ENCODE measurements at regions not wholly inside any gene's neighbourhood (a gene's known extent, or its start where the extent isn't known, plus 50 kb on each side); places are given as distances from the start of the nearest gene placed in this dataset.
"Not testable (repeated sequence)": the region's sequence is repeated elsewhere in the genome, so short reads cannot be mapped to it uniquely, and the experiment has no call there.

GRCh38 chr12:124070394-124071074, 97.5 kb downstream of the ZNF664 start:
- not testable (repeated sequence) for DNase-seq

- no peak for DNase-seq
Measured at GRCh38 chr12:124071075-124071443, 98.0 kb downstream of the ZNF664 start.

DNA sequence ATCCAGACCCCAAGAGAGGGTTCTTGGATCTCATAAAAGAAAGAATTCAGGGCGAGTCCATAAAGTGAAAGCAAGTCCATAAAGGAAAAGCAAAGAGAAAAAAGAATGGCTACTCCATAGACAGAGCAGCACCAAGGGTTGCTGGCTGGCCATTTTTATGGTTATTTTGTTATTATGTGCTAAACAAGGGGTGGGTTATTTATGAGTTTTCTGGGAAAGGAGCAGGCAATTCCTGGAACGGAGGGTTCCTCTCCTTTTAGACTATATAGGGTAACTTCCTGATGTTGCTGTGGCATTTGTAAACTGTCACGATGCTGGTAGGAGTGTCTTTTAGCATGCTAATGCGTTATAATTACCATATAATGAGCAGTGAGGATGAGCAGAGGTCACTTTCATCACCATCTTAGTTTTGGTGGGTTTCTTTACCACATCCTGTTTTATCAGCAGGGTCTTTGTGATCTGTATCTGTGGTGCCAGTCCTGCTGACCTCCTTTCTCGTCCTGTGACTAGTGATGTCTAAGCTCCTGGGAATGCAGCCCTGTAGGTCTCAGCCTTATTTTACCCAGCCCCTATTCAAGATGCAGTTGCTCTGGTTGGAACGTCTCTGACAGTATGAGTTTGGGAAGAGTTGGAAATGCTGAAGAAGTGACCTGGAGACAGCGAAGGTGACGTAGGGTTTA, 100.5 kb downstream of the ZNF664 start:
- DNase-seq = no peak

- DNase-seq = peak; percentile 65
Measured at GRCh38 chr12:124075841-124076240, 102.8 kb downstream of the ZNF664 start.

DNA sequence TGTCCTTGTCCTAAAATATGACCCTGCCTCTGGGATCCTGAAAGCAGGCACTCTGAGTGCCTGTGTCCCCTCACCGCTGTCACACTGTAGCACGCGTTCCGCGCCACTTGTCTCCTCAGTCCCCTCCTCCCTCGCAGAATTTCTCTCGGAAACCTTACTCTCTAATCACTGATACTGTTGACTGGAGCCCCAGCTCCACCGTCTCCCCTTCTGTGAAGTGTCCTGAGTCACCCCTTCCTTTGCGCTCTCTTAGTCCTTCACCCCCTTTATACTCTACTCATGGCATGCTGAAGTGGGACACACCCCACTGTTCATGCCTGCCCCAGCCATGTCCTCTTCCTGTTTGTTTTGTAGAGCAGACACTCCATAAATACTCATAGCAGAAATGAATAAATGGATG, 104.7 kb downstream of the ZNF664 start:
- DNase-seq = no peak

DNA sequence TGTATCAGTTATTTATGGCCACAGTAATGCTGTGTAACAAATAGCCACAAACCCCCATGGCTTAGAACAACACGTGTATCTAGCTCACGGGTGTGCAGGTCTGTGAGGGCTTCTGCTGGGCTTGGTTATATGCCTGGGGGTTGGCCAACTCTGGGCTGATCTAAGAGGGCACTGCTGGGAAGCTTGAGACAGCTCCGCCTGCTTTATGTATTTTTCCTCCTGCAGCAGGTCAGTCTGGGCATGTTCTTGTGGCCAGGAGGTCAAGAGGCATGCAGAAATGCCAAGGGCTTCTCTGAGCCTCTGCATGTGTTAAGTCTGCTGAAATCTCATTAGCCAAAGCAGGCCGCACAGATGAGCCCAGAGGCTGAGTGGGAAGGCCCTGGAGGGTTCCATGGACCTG, 105.8 kb downstream of the ZNF664 start:
- no peak for DNase-seq

- DNase-seq = no peak
Measured at GRCh38 chr12:124080649-124081048, 107.6 kb downstream of the ZNF664 start.

- no peak for DNase-seq
Measured at GRCh38 chr12:124082012-124082411, 109.0 kb downstream of the ZNF664 start.

- DNase-seq = no peak
Measured at GRCh38 chr12:124082687-124083086, 109.7 kb downstream of the ZNF664 start.

GRCh38 chr12:124083708-124084107, 110.7 kb downstream of the ZNF664 start:
- no peak for DNase-seq

GRCh38 chr12:124085419-124086296, 112.6 kb downstream of the ZNF664 start:
- no peak for DNase-seq

- DNase-seq = no peak
Measured at GRCh38 chr12:124086299-124086898, 113.4 kb downstream of the ZNF664 start.

GRCh38 chr12:124087266-124088051, 114.4 kb downstream of the ZNF664 start:
- peak; percentile 80 for DNase-seq

DNA sequence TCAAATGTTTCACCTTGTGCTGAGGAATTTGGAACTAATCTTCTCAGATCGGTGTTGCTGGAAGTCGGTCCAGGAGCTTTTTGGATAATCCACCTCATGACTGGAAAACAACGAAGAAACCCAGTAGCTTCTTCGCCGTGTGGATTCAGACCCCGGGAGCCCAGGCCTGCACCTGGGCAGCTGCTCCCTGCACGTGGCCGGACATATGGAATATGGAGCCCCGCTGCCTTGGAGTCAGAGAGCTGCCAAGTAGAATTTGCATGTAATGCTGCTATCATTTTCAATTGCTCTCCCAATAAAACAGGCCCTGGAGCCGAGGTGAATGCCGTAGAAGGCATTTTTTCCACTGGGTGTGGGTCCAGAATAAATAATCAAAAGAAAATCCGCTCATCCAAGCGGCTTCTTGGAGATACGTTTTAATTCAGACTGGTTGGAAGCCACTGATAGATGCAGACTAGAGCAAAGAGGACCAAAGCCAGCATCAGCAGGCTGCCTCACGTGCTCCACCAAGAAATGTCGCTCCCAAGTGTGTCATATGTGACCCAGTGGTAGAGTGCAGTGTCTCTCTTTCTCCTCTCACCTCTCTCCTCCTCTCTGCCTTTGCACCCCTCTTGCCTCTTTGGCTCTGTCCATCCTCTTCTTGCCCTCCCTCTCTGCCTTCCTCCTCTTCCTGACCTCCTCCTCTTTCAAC, 115.3 kb downstream of the ZNF664 start:
- peak; percentile 78 for DNase-seq

GRCh38 chr12:124089181-124089914, 116.3 kb downstream of the ZNF664 start:
- DNase-seq = not testable (repeated sequence)

DNA sequence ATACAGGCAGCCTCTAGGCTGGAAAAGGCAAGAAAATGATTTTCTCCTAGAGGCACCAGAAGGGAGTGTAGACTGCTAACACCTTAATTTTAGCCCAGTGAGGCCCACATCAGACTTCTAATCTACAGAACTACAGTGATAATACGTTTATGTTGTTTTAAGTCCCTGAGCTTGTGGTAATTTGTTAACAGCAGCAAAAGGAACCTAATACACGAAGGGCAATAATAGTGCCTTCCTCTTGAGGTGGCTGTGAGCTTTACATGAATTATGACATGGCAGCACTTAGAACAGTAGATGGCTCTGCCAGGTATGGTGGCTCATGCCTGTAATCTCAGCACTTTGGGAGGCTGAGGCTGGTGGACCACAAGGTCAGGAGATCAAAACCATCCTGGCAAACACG, 118.8 kb downstream of the ZNF664 start:
- no peak for DNase-seq

GRCh38 chr12:124092532-124092931, 119.5 kb downstream of the ZNF664 start:
- not testable (repeated sequence) for DNase-seq

DNA sequence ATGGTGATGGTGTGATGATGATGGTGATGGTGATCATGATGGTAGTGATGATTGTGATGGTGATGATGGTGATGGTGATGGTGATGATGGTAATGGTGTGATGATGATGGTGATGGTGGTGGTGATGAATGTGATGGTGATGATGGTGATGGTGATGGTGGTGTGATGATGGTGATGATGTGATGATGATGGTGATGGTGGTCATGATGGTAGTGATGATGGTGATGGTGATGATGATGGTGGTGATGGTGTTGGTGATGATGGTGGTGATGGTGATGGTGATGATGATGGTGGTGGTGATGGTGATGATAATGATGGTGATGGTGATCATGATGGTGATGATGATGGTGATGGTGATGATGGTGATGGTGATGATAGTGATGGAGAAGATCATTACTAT, 120.3 kb downstream of the ZNF664 start:
- DNase-seq = no peak

- DNase-seq = peak; percentile 52
Measured at GRCh38 chr12:124094188-124094587, 121.2 kb downstream of the ZNF664 start.

GRCh38 chr12:124094733-124095132, 121.7 kb downstream of the ZNF664 start:
- DNase-seq = peak; percentile 87

DNA sequence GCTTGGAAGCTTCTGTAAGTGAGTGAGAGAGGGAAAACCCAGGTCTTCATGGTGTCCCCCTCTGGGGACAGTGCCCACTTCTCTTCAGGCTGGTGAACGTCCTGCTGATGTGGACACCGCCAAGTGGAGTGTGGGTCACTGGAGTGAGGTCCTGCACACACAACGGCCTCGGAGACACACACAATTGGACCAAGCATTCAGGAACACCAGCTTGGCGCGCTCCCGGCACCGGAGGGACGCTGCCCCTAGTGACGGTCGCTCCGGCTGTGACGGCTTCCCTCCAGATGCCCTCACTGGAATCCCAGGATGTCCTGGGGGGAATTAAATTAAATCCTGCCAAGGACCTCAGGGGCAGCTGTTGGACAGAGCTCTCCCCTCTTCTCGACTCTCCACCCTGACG, 123.1 kb downstream of the ZNF664 start:
- DNase-seq = no peak

Data from NCI-H146 (cell line).